Liver (tissue), 8 donors: ENCODE measurements at regions not wholly inside any gene's neighbourhood (a gene's known extent, or its start where the extent isn't known, plus 50 kb on each side); places are given as distances from the start of the nearest gene placed in this dataset.

Experiments used
- DNase-seq: peaks from one replicate; pipeline ENCODE4 v3.0.0-alpha.2; 2017; ENCODE audit warnings: low spot score
- H3K27ac ChIP-seq, 2 donors: one replicate each; pipeline ENCODE4 v1.7.0; 2013; ENCODE audit warnings: inconsistent platforms in 2 of 2, low read length in 2 of 2, control low read depth in 1 of 2, low read depth in 1 of 2, mild to moderate bottlenecking in 1 of 2
- H3K27me3 ChIP-seq, 4 donors: one replicate each; pipeline versions ENCODE4 v1.6.1 to v1.7.0; 2013; ENCODE audit warnings: low read length in 3 of 4, inconsistent platforms in 1 of 4, mild to moderate bottlenecking in 1 of 4, moderate library complexity in 1 of 4; ENCODE audit not compliant: control insufficient read depth in 4 of 4, insufficient read depth in 4 of 4
- H3K36me3 ChIP-seq, 4 donors: one replicate each; pipeline versions ENCODE4 v1.6.1 to v1.7.0; 2013; ENCODE audit warnings: low read length in 3 of 4, mild to moderate bottlenecking in 3 of 4, low read depth in 1 of 4, moderate library complexity in 1 of 4; ENCODE audit not compliant: control insufficient read depth in 4 of 4, insufficient read depth in 3 of 4
- H3K4me1 ChIP-seq, 4 donors: one replicate each; pipeline versions ENCODE4 v1.6.1 to v1.7.0; 2013; ENCODE audit warnings: low read length in 3 of 4, mild to moderate bottlenecking in 3 of 4, moderate library complexity in 1 of 4; ENCODE audit not compliant: control insufficient read depth in 4 of 4, insufficient read depth in 4 of 4
- H3K4me3 ChIP-seq, 3 donors: one replicate each; pipeline versions ENCODE4 v1.6.1 to v1.7.0; 2013; ENCODE audit warnings: low read length in 3 of 3, control low read depth in 1 of 3, low read depth in 1 of 3, mild to moderate bottlenecking in 1 of 3
- H3K9ac ChIP-seq, 2 donors: one replicate each; pipeline ENCODE4 v1.7.0; 2013; ENCODE audit warnings: low read length in 2 of 2, mild to moderate bottlenecking in 2 of 2, moderate library complexity in 2 of 2, control low read depth in 1 of 2, low read depth in 1 of 2
- H3K9me3 ChIP-seq, 4 donors: one replicate each; pipeline versions ENCODE4 v1.6.1 to v1.7.0; 2013; ENCODE audit warnings: low read length in 3 of 4; ENCODE audit not compliant: control insufficient read depth in 4 of 4
- ATF3 ChIP-seq: IDR thresholded peaks from 2 replicates; pipeline ENCODE4 v1.6.1; 2016; ENCODE audit warnings: antibody characterized with exemption
- CTCF ChIP-seq: fragments of 150-350 bp; IDR thresholded peaks from 2 replicates; pipeline ENCODE4 v1.5.1; 2017; ENCODE audit warnings: improper control_type of control experiment, low read depth, low read length; ENCODE audit not compliant: missing input control
- EGR1 ChIP-seq, 2 donors: IDR thresholded peaks; 2 replicates each; pipeline ENCODE4 v1.6.1; 2016 to 2018; ENCODE audit warnings: antibody characterized with exemption in 2 of 2, low read depth in 2 of 2
- FOXA1 ChIP-seq: IDR thresholded peaks from 2 replicates; pipeline ENCODE4 v1.6.1; 2016; ENCODE audit warnings: antibody characterized with exemption
- FOXA2 ChIP-seq: IDR thresholded peaks from 2 replicates; pipeline ENCODE4 v1.6.1; 2016; ENCODE audit warnings: antibody characterized with exemption
- GABPA ChIP-seq, 2 donors: IDR thresholded peaks in 1 of 2; conservative IDR thresholded peaks in 1 of 2; 2 replicates each; pipeline ENCODE4 v1.6.1; 2016; ENCODE audit warnings: antibody characterized with exemption in 2 of 2, mild to moderate bottlenecking in 1 of 2, moderate library complexity in 1 of 2
- HNF4A ChIP-seq, 2 donors: conservative IDR thresholded peaks; 2 replicates each; pipeline ENCODE4 v1.6.1; 2016; ENCODE audit warnings: antibody characterized with exemption in 2 of 2, mild to moderate bottlenecking in 2 of 2
- HNF4G ChIP-seq: IDR thresholded peaks from 2 replicates; pipeline ENCODE4 v1.6.1; 2016; ENCODE audit warnings: antibody characterized with exemption
- JUND ChIP-seq, 2 donors: IDR thresholded peaks; 2 replicates each; pipeline ENCODE4 v1.6.1; 2016; ENCODE audit warnings: antibody characterized with exemption in 2 of 2
- MAX ChIP-seq: IDR thresholded peaks from 2 replicates; pipeline ENCODE4 v1.6.1; 2016; ENCODE audit warnings: antibody characterized with exemption
- NR2F2 ChIP-seq: IDR thresholded peaks from 2 replicates; pipeline ENCODE4 v1.6.1; 2016; ENCODE audit warnings: antibody characterized with exemption
- RAD21 ChIP-seq, 2 donors: IDR thresholded peaks; 2 replicates each; pipeline ENCODE4 v1.6.1; 2016; ENCODE audit warnings: antibody characterized with exemption in 2 of 2, mild to moderate bottlenecking in 2 of 2
- REST ChIP-seq: IDR thresholded peaks from 2 replicates; pipeline ENCODE4 v1.6.1; 2016; ENCODE audit warnings: antibody characterized with exemption, mild to moderate bottlenecking
- RXRA ChIP-seq, 2 donors: IDR thresholded peaks; 2 replicates each; pipeline ENCODE4 v1.6.1; 2017 to 2018; ENCODE audit warnings: antibody characterized with exemption in 2 of 2, mild to moderate bottlenecking in 1 of 2
- SP1 ChIP-seq: IDR thresholded peaks from 2 replicates; pipeline ENCODE4 v1.6.1; 2018; ENCODE audit warnings: antibody characterized with exemption, mild to moderate bottlenecking
- TAF1 ChIP-seq: conservative IDR thresholded peaks from 2 replicates; pipeline ENCODE4 v1.6.1; 2016; ENCODE audit warnings: antibody characterized with exemption, mild to moderate bottlenecking
- YY1 ChIP-seq: IDR thresholded peaks from 2 replicates; pipeline ENCODE4 v1.6.1; 2016; ENCODE audit warnings: antibody characterized with exemption, mild to moderate bottlenecking
- ZBTB33 ChIP-seq: IDR thresholded peaks from 2 replicates; pipeline ENCODE4 v1.6.1; 2016; ENCODE audit warnings: antibody characterized with exemption
- WGBS: extraction: QIAGEN DNeasy Blood & Tissue Kit; methylation state at CpG from one replicate; pipeline ENCODE4 v1.1.7; 2013; 5-methylcytosine and 5-hydroxymethylcytosine counted together
- donor health status: healthy.
- donor health status: healthy.
- donor health status: healthy.
- donor health status: healthy.
- donor health status: healthy.

GRCh38 chr4:117893207-117893606 is 141.1 kb upstream of the NDST3 start:
- no peak for TF ChIP-seq ZBTB33
- no peak for TF ChIP-seq FOXA2
- no peak for TF ChIP-seq HNF4A (conservative IDR thresholded peaks at IDR 0.05)
- TF ChIP-seq GABPA (IDR thresholded peaks at IDR 0.05 in 1 of 2, conservative IDR thresholded peaks at IDR 0.05 in 1 of 2) = no peak
- no peak for TF ChIP-seq EGR1 (IDR thresholded peaks at IDR 0.05; ENCODE audit: low read depth in 2 of 2)
- TF ChIP-seq CTCF = no peak
- TF ChIP-seq ATF3 = no peak
- no peak for TF ChIP-seq SP1
- no peak for TF ChIP-seq FOXA1
- no peak for TF ChIP-seq RXRA (IDR thresholded peaks at IDR 0.05)
- no peak for TF ChIP-seq RAD21 (IDR thresholded peaks at IDR 0.05)
- no peak for TF ChIP-seq YY1
- no peak for TF ChIP-seq NR2F2
- no peak for TF ChIP-seq REST
- no peak for TF ChIP-seq TAF1
- no peak for TF ChIP-seq JUND (IDR thresholded peaks at IDR 0.05)
- TF ChIP-seq HNF4G = no peak
- no peak for TF ChIP-seq MAX

GRCh38 chr4:117898496-117898895 is 135.8 kb upstream of the NDST3 start:
- Histone ChIP-seq H3K4me1 (no peaks in the 10 kb centered on the region), H3K27ac (no peak overlapping the region), H3K9ac (no peak overlapping the region), H3K27me3 (no peaks in the 10 kb centered on the region), H3K4me3 (no peak overlapping the region), H3K9me3 (no peaks in the 10 kb centered on the region), H3K36me3 (no peaks in the 10 kb centered on the region)
- DNase-seq = no peak
- TF ChIP-seq EGR1 (IDR thresholded peaks at IDR 0.05; ENCODE audit: low read depth in 2 of 2) (no peak), HNF4G (no peak), REST (no peak), FOXA2 (no peak), GABPA (IDR thresholded peaks at IDR 0.05 in 1 of 2, conservative IDR thresholded peaks at IDR 0.05 in 1 of 2) (no peak), YY1 (no peak), CTCF (no peak), HNF4A (conservative IDR thresholded peaks at IDR 0.05) (no peak)

More at GRCh38 chr4:117893207-117893606, 141.1 kb upstream of the NDST3 start:
- H3K27me3 ChIP-seq = no peaks in the 10 kb centered on the region
- no peak overlapping the region for H3K9ac ChIP-seq
- H3K4me3 ChIP-seq = no peak overlapping the region
- no peaks in the 10 kb centered on the region for H3K9me3 ChIP-seq
- 67% methylated on average over 1 of the region's 1 CpG for WGBS
- no peak for DNase-seq
- H3K4me1 ChIP-seq = no peaks in the 10 kb centered on the region
- no peak overlapping the region for H3K27ac ChIP-seq
- no peaks in the 10 kb centered on the region for H3K36me3 ChIP-seq
